ENCODE measurements at regions not wholly inside any gene's neighbourhood (a gene's known extent, or its start where the extent isn't known, plus 50 kb on each side); places are given as distances from the start of the nearest gene placed in this dataset.
"Not testable (repeated sequence)": the region's sequence is repeated elsewhere in the genome, so short reads cannot be mapped to it uniquely, and the experiment has no call there.

DNA sequence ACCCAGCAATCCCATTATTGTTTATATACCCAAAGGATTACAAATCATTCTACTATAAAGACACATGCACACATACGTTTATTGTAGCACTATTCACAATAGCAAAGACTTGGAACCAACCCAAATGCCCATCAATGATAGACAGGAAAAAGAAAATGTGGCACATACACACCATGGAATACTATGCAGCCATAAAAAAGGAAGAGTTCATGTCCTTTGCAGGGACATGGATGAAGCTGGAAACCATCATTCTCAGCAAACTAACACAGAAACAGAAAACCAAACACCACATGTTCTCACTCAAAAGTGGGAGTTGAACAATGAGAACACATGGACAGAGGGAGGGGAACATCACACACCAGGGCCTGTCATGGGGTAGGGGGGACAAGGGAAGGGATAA, 91.3 kb upstream of the PCED1B start:
- not testable (repeated sequence) for DNase-seq

DNA sequence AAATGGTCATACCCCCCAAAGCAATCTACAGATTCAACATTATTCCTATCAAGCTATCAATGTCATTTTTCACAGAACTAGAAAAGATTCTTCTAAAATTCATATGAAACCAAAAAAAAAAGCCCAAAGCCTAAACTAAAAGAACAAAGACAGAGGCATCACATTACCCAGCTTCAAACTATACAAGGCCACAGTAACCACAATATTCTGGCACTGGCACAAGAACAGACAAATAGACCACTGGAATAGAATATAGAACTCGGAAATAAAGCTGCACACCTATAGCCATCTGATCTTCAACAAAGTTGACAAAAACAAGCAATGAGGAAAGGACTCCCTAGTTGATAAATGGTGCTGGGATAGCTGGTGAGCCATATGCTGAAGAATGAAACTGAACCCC, 89.2 kb upstream of the PCED1B start:
- no peak for DNase-seq

DNA sequence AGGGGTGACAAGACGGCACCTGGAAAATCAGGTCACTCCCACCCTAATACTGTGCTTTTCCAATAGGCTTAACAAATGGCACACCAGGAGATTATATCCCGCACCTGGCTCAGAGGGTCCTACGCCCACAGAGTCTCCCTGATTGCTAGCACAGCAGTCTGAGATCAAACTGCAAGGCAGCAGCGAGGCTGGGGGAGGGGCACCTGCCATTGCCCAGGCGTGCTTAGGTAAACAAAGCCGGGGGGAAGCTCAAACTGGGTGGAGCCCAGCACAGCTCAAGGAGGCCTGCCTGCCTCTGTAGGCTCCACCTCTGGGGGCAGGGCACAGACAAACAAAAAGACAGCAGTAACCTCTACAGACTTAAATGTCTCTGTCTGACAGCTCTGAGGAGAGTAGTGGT, 87.4 kb upstream of the PCED1B start:
- DNase-seq, result not testable (repeated sequence)

DNA sequence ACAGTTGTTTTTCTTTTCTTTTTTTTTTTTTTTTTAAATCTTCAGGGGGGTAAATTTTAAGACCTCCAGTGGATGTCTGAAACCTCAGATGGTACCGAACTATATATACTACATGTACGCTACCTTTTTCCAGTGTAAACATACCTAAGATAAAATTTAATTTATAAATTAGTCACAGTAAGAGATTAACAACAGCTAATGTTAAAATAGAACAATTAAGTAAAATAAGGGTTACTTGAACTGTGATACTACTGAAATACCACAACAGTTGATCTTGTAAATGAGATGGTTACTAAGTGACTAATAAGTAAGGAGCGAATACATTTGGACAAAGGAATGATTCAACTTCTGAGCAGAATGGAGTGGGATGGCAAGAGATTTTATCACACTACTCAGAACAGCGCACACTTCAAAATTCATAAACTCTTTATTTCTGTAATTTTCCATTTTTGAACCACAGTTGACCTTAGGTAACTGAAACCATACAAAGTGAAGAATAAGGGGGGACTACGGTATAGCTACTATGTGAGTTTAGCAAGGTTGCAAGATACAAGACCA, 80.5 kb upstream of the PCED1B start:
- DNase-seq, result no peak

DNA sequence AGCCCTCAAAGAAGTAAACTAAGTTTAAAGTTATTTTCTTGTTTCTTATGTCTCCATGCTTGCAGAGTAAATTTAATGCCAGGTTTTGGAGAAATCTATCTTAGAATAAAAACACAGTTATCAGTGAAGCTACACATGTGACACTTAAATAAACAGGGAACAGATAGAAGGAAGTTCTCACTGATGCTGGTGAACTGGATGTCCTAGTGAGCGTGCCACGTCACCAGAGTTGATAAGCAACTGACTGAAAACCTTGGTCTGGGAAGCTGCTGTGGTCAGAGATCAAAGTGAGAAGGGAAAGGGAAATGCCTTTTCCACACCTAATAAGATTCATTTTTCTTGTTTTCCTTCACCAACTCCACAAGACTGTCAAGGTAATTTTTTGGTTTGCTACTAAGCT, 74.8 kb upstream of the PCED1B start:
- DNase-seq, result no peak

DNA sequence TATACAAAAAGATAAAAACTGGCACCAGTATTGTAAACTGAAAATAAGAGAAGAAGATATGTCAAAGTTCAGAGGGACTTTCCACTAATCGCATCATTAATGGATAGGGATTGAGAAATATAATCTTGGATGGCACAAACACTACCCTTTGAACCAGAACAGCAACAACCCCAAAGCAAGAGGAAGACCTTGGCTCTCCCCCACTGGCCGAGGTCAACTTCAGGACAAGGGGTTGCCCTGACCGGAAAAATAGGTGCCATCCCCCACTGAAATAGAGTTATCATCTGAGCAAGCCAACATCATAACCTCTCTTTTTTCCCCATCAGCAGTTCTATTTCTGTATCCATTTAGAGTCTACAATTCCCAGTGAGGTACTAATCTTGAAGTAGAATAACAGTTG, 72.4 kb upstream of the PCED1B start:
- no peak for DNase-seq

DNA sequence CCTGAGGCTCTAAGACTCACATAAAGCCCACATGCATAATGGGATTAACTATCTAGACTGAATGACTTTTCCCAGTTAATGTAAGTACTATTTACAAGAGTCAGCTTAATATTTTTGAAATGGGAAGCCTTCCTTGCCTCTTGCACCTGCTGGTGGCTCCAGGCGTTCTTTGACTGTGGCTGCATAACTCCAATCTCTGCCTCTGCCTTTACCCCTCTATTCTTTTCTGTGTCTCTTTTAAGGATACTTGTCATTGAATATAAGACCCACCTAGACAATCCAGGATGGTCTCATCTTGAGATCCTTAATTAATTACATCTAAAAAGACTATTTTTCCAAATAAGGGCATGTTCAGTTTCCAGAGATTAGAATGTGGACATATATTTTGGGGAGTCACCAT, 66.9 kb upstream of the PCED1B start:
- no peak for DNase-seq

DNA sequence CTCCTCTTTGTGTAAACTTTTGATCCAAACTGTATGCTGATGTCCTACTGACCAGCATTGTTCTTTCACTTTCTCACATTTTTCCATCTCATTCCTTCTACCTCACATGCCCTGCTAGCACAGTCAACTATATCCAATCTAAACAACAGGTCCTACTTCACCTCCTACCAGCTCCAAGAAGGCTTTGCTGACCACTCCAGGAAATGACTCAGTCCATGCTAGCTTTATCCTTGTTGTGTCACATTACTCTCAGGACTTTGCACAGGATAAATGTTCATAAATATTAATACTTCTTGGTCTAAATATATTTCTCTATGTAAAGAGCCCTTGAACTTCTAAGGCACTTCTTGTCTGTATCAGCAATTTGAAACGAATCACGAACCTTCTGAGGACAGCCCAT, 64.9 kb upstream of the PCED1B start:
- DNase-seq, result peak in 2 of 3 donors; percentile 15 to 29

DNA sequence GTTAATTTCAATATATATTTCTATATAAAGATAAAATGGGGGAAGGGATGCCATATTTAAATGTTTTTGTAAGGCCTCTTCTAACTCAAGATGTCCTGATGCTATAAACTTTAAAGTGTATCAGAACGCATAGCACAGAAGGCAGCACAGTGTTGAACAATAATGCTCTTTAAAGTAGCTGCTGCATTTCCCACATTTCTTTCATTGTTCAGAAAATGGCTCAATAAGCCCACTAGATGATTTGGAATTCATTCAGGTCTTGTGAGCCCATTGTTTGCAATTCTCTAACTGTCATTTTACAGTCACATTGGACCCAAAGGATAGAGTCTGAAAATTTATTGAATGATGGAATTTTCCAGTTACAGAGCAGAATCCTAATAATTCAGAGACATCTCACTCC, 64.0 kb upstream of the PCED1B start:
- no peak for DNase-seq

DNA sequence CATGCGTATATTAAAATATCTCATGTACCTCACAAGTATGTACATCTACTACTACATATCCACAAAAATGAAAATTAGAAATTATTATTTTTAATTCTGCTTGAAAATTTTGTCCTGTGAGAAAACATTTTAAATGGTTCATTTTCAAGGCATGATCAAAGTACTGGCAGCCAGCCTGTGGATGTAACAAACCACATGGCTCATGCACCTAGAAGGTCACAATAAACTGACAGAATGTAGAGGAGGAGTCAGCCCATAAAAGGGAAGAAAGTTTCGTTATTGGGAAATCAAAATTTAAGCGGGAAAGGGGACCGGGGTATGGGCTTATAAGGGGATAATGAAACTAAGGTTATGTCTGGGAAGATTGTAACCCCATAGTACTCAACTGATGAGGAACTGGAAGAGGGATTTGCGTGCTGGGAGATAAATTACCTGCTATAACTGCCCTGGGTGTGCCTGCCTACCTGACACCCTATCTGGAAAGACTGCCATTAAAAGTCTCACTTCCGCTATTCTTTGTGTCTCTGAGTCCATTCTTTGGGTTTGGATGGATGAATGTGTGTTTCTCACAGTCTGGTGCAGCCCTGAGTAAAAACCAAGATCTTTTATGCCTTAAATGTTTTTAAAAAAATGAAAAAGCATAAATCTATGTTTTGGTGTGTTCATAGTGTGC, 62.2 kb upstream of the PCED1B start:
- DNase-seq, result no peak

DNA sequence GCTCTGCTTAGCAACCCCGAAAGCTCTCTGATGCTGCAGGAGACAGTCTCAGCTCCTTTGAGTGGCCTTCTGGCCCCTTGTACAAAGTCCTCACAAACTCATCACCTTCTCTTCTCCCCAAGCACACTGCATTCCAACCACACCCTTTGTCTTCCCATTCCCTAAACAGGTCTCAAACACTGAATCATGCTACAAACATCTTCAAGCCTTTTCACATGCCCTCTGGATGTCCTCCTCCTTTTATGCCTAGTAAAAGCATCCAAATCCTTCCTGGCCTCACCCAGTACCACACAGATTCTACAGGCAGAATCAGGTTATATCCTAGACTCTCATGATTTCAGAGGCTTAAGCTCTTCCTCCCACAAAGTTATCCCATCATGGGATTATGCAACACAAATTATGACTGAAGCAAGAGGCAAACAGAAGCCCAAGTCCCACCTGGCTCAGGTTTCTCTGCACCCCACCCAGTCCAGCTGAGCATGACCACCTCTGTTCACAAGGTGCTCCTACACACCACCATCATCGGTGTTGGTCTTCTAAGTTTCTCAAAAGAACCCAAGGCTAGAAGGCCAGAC, 61.4 kb upstream of the PCED1B start:
- no peak for DNase-seq

DNA sequence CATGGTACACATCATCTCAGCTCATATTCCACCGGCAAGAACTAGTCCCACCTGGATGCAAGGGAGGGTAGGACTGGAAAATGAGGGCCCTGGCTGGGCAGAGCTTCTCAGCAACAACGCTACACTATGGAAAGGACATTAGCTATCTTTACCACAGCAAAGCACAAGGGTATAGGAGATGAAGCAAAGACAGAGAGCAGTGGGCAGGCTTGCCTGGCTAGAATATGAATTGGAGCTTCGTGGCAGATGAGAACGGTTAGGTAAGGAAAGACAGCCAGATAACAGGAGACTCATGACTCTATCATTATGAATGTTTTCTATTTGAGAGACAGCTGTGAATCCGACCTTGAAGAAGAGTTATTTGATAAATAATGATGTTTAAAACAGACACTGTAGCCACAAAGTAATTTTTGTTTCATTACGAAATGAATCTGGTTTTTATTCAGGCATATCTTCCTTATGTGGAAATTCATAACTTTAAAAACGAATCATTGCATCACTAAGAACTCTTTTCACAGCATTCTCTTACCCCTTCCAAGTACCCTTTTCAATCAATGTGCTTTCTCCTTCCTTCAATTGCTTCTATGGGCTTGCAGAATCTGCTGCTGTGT, 59.1 kb upstream of the PCED1B start:
- no peak for DNase-seq

DNA sequence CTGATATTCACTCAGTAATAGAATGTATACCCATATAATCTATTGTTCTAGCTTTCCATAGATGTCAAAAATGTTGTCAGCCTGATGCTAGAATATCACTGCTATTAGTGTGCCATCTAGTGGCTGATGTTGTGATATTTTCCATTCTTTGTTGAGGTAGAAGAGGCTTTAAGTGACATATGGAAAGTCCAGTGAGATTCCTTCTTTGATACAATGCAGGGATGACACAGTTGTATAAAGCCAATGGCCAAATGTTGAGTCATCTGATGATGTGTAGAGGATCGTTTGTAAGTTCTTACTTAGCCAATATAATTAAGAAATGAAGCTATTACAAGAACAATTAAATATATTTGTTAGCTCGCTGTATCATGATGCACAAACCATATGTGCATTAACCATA, 58.1 kb upstream of the PCED1B start:
- DNase-seq, result peak; percentile 73 to 92 (median 89)

DNA sequence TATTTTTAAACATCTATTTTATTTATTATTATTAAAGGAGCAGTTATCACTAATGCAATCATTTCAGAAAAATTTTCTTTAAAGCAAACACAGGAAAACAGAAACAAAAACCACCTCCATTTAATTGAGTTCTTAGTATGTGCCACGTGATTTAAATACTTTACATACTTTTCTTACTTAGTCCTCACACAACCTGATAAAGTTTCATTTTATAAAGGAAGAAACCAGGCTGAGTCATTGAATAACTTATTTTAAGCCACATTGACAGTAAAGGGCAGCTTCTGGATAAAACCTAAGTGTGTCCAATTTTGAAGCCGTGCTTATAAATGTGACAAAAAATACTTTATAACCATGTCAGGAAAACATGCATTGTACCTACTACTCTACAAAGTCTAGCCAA, 57.1 kb upstream of the PCED1B start:
- no peak for DNase-seq

DNA sequence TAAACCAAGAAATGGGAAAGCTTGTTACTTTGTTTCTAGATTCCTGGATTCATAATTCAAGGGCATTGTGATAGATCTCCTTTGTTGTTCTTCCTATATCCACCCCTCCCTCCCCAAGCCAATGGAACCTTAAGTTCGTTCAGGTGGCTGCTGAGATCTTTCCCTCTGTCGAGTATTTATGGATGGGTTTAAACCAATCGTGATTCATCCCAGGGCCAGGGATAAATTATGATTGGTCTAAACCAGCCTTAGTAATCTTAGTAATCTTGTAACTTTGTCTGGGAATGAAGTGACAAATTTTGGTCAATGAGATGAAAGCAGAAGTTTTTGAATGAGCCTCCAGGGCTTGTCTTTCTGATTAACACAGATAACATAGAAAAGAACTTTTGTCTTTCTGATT, 56.1 kb upstream of the PCED1B start:
- DNase-seq, result no peak

DNA sequence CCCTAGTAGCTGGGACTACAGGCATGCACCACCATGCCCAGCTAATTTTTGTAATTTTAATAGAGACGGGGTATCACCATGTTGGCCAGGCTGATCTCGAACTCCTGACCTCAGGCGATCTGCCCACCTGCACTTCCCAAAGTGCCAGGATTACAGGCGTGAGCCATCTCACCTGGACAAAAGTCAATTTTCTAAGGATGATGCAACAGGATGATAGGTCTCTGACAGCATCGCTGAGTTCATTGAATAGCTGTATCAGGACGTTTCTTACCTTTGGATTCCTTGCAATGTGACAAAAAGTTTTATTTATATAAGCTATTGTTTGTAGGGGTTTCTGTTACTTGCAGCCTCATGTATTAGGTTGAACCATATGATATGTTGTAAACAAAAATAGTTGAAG, 55.5 kb upstream of the PCED1B start:
- DNase-seq, result no peak

DNA sequence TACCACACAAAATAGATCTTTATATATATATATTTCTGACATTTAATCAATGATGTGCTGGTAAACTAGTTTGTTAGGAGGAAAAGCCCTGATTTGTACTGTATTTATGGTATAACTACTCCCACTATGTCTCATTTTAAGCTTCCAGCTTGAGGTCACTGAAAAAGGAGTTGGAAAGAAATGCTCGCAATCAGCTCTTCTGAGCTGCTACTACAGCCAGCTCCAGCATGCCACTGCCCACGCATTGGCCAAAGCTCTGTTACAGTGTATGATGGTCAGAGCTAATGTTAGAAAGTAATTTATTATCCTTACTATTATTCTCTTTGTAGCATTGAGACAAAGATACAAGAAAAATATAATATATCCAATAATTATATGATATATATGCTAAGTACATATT, 55.0 kb upstream of the PCED1B start:
- DNase-seq, result no peak

DNA sequence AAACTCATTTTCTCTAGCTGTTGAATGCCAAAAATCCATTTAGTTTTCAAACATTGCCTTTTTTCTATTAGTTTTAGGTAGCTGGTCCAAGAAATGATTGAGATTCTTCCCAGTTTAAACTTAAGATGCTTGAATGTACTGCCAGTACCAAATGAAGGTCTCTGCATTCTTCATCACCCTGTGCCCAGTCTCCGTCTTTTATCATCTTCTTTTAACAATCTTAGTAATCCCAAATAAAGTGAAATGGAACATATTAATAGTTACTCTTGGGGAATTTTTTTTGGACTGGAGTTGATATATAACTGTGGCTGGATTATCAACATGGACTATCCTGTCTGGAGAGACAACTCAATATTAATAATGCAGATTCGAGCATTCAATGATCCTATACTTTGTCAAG, 54.1 kb upstream of the PCED1B start:
- DNase-seq, result no peak

DNA sequence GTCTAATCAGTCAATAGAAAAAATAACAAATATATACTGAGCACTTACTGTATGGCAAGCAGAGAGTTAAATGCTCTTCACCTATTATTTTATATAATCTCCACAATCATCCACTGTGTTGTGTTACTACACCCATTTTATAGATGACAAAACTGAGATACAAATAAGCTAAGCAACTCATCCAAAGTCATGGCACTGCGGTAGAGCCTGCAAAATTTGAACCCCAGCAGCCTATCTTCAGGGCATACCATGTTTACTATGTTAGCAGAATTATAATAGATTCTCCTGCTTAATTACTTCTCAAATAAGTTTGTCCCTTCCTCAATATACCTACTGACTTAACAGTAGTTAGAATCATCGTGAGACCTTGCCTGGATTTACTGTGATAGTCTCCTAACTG, 53.6 kb upstream of the PCED1B start:
- DNase-seq, result no peak

DNA sequence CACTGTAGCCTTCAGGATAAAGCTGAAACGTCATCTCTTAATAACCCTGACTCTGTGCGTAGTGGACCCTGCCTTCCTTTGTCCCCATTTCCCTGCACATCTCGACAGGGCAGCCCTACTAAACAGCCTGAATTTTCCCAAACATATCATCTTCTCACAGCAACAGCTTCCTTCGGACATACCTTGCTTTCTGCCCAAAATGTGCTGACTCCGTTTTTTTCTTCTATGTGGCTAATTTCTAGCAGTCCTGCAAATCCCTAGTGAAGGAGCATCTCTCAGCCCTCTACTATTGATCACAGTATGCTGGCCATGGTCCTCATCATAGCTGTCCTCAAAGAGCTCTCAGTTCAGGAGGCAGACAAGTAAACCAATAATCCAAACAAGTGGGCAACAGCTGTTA, 53.1 kb upstream of the PCED1B start:
- no peak for DNase-seq
